ENCODE measurements at regions not wholly inside any gene's neighbourhood (a gene's known extent, or its start where the extent isn't known, plus 50 kb on each side); places are given as distances from the start of the nearest gene placed in this dataset.

- FAIRE-seq: no peak
These were observed 159.6 kb upstream of the BACE2 start for GRCh38 chr21:41008351-41008750.

GRCh38 chr21:41008974-41009373, 159.0 kb upstream of the BACE2 start:
- no peak for TF ChIP-seq CTCF (IDR thresholded peaks at IDR 0.05; ENCODE audit: insufficient read depth, missing control alignments)
- DNase-seq (ENCODE audit: insufficient read length, low spot score) (no peak), FAIRE-seq (no peak)

More at GRCh38 chr21:41008351-41008750, 159.6 kb upstream of the BACE2 start:
- no peak for TF ChIP-seq CTCF (IDR thresholded peaks at IDR 0.05; ENCODE audit: insufficient read depth, missing control alignments)
- DNase-seq (ENCODE audit: insufficient read length, low spot score): no peak

DNA sequence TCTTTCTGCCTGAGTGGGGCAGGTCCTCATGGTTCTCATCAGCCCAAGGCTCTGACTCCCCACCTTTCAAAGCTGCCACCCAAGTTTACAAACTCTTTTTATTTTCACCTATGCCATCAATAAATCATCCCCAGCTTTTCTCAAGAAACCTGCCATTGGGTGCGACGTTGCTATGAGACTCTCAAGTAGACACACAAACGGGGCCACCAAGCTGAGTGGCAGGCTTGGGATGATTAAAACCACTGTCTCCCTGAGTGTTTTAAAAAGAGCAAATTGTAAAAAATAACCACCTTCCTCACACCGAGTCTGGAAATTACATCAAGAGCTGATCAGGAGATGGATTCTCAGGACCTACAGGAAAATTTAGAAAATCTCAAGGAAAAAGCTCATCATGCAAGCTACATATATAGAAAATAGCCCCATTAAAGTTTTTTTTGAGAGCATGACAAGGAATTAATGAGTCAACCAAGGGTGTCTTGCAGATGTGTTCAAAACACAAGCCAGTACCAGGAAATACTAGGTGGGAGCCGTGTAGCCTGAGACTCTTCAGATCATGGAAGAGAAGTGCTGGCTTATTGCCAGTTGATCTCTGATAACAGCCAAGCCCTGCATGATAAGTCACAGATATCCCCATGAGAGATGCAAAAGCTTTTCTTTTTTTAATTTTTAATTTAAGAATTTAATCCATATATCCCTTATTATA, 158.4 kb upstream of the BACE2 start:
- TF ChIP-seq CTCF (IDR thresholded peaks at IDR 0.05; ENCODE audit: insufficient read depth, missing control alignments): no peak
- DNase-seq (ENCODE audit: insufficient read length, low spot score) (no peak), FAIRE-seq (no peak)

DNA sequence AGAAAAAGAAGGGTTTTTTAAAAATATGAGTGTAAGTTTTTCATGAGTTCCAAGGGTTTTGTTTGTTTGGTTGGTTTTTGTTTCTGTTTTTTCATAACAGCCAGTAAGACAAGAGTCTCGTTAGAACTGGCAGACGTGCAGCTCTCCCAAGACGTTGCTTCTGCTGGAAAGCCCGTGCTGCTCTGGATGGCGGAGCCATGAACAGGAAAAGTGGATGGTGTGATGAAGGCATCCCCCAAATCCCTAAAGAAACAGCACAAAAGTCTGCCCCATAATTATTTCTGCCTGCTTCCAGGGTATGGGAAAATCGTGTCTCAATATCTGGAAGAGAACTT, 157.9 kb upstream of the BACE2 start:
- FAIRE-seq (no peak), DNase-seq (ENCODE audit: insufficient read length, low spot score) (no peak)
- no peak for TF ChIP-seq CTCF (IDR thresholded peaks at IDR 0.05; ENCODE audit: insufficient read depth, missing control alignments)

DNA sequence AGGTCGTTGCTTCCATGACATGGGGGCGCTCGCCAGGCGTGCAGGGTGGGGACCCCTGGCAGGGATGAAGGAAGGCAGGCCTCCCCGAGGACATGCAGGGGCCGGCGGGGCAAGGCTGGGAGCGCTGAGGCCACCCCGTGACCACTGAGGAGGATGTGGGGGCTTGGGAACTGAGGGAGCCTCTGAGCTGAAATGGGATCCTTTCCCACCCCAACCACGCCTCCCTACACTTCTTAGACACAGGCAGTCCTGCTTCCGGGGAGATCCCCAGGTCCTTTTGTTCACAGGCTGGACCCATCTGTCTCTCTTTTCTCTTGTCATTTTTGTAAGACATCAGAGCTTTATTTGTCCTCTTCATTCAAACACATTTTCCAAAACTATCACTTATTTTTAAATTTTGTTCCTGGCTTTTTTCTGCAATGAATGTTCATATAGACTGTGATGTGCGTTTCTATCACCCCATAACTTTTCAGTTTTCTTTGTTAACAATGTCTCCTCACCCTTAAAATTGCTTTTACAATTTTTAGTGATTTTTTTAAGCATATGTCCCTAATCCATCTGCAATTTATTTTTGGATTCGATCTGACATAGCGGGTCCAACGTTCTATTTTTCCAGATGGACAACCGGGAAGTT, 156.7 kb upstream of the BACE2 start:
- no peak for TF ChIP-seq CTCF (IDR thresholded peaks at IDR 0.05; ENCODE audit: insufficient read depth, missing control alignments)
- FAIRE-seq: no peak
- no peak for DNase-seq (ENCODE audit: insufficient read length, low spot score)

DNA sequence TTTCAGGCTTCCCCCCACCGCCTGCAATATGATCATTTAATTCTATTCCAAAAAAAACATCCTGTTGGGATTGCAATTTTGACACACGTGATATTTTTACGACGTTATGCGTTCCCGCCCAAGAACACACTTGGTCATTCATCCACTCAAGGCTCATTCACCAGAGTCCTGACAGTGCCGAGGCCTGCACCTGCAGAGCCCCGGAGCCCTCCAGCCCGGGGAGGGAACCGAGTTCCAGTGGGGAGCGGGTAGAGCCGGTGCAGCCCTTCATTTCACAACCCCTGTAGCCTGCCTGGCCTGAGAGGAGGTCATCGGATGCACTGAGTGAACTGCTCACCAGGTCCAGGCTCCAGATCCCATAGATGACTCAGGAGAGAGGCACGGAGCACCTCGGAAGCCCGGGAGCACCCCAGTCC, 156.0 kb upstream of the BACE2 start:
- DNase-seq (ENCODE audit: insufficient read length, low spot score): no peak
- FAIRE-seq: no peak
- no peak for TF ChIP-seq CTCF (IDR thresholded peaks at IDR 0.05; ENCODE audit: insufficient read depth, missing control alignments)

GRCh38 chr21:41012425-41012824, 155.5 kb upstream of the BACE2 start:
- TF ChIP-seq CTCF (IDR thresholded peaks at IDR 0.05; ENCODE audit: insufficient read depth, missing control alignments): no peak
- FAIRE-seq (no peak), DNase-seq (ENCODE audit: insufficient read length, low spot score) (no peak)

Measured in D721Med (cell line).